WTC11 (cell line): ENCODE measurements at regions not wholly inside any gene's neighbourhood (a gene's known extent, or its start where the extent isn't known, plus 50 kb on each side); places are given as distances from the start of the nearest gene placed in this dataset.

ENCODE experiments used
- NFYB ChIP-seq: sonication (generic); formaldehyde crosslinking; conservative IDR thresholded peaks from 2 replicates; pipeline ENCODE4 v1.8.0; 2022; ENCODE audit warnings: low read depth, missing genetic modification reagents
- NR1H2 ChIP-seq: sonication (generic); formaldehyde crosslinking; IDR thresholded peaks from 2 replicates; pipeline ENCODE4 v1.9.0; 2021; ENCODE audit warnings: mild to moderate bottlenecking, moderate library complexity, missing genetic modification reagents
- USF1 ChIP-seq: sonication (generic); formaldehyde crosslinking; IDR thresholded peaks from 2 replicates; pipeline ENCODE4 v1.8.0; 2022; ENCODE audit warnings: mild to moderate bottlenecking, missing genetic modification reagents
- ZBTB43 ChIP-seq: sonication (generic); formaldehyde crosslinking; IDR thresholded peaks from 2 replicates; pipeline ENCODE4 v1.8.1; 2023; ENCODE audit warnings: mild to moderate bottlenecking, missing genetic modification reagents
- TF ChIP-seq, protein P1 (sequence below): fragments of 200-600 bp; IDR thresholded peaks from 2 replicates; pipeline ENCODE4 v1.8.0; 2022; ENCODE audit warnings: antibody characterized with exemption

GRCh38 chrX:44742480-44743155 lies 101.2 kb upstream of the DUSP21 start:
- no peak for TF ChIP-seq USF1 (CRISPR knock-in tag)
- TF ChIP-seq ZBTB43 (CRISPR knock-in tag), result no peak
- TF ChIP-seq NR1H2 (CRISPR knock-in tag), result no peak
- TF ChIP-seq, protein P1, sequence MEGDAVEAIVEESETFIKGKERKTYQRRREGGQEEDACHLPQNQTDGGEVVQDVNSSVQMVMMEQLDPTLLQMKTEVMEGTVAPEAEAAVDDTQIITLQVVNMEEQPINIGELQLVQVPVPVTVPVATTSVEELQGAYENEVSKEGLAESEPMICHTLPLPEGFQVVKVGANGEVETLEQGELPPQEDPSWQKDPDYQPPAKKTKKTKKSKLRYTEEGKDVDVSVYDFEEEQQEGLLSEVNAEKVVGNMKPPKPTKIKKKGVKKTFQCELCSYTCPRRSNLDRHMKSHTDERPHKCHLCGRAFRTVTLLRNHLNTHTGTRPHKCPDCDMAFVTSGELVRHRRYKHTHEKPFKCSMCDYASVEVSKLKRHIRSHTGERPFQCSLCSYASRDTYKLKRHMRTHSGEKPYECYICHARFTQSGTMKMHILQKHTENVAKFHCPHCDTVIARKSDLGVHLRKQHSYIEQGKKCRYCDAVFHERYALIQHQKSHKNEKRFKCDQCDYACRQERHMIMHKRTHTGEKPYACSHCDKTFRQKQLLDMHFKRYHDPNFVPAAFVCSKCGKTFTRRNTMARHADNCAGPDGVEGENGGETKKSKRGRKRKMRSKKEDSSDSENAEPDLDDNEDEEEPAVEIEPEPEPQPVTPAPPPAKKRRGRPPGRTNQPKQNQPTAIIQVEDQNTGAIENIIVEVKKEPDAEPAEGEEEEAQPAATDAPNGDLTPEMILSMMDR, result no peak
- no peak for TF ChIP-seq NFYB
